AG09309 (cell line): ENCODE measurements at regions not wholly inside any gene's neighbourhood (a gene's known extent, or its start where the extent isn't known, plus 50 kb on each side); places are given as distances from the start of the nearest gene placed in this dataset.

Experiments used
- DNase-seq: peaks from one replicate; pipeline ENCODE4 v3.0.0-alpha.2; 2010; ENCODE audit warnings: low read depth
- H3K4me3 ChIP-seq: 2 replicates; pipeline ENCODE4 v1.5.1; 2011; ENCODE audit warnings: mild to moderate bottlenecking, low read depth, low read length, moderate library complexity; ENCODE audit not compliant: control insufficient read depth
- CTCF ChIP-seq: IDR thresholded peaks from 2 replicates; pipeline ENCODE4 v1.5.1; 2011; ENCODE audit warnings: mild to moderate bottlenecking, low read depth, low read length, inconsistent platforms; ENCODE audit not compliant: insufficient read depth, control insufficient read depth; ENCODE audit errors: missing control alignments

DNA sequence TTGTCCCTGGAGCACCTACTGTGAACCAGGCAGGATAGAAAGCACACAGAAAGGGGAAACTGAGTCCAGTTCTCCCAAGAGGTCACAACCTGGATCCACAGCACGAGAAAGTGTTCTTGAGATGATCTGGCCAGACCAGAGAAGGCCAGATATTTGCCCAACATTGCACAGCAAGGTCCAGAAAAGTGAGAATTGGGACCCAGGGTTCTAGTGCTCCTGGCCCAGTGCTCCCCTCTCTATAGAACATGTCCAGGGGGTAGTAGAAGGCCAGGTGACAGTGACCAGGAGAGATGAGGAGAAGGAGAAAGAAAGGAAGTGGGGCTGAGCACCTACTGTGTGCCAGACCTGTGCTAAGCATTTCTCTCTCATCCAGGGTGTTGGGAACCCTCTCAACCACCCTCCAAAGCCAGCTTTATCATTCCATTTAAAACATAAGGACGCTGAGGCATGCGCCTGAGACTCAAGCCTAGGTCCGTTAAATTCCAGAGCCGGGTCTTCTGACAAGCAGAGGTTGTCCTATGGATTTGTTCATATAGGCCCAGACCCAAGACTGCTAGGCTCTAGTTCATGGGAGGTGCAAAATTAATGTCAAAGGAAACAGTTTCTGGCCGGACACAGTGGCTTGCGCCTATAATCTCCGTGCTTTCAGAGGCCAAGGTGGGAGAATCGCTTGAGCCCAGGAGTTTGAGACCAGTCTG, 128.7 kb downstream of the MN1 start:
- no peak for TF ChIP-seq CTCF
- no peak overlapping the region for H3K4me3 ChIP-seq
- no peak for DNase-seq

- no peak overlapping the region for H3K4me3 ChIP-seq
- DNase-seq, result no peak
- no peak for TF ChIP-seq CTCF
These were observed 127.7 kb downstream of the MN1 start for GRCh38 chr22:27673839-27674238.

- no peak for DNase-seq
- TF ChIP-seq CTCF, result no peak
- H3K4me3 ChIP-seq, result no peak overlapping the region
These were observed 127.2 kb downstream of the MN1 start for GRCh38 chr22:27674261-27674923.

DNA sequence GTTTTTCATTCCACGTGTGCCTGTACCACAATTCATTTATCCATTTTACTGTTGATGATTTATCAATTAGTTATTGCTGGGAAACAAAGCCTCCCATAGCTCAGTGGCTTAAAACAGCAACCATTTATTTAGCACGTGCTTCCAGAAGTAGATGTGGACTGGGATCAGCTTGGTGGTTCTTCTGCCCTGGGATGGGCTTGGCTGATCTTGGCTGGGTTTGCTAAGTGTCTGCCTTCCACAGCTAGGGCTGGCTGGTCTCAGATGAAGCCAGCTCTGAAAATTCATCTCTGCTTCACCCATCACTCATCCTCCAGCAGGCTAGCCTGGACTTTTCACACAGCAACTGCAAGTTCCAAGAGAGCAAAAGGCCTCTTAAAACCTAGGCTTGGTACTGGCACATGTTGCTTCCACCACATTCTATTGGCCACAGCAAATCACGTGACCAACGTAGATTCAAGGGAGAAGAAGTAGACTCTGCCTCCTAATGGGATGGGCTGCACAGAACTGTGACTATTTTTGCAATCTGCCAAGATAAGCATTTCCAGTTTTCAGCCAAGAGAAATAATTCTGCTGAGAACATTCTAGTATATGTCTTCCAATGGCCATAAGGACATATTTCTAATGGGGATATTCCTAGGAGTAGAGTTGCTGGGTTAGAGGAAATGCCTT, 124.9 kb downstream of the MN1 start:
- DNase-seq, result no peak
- TF ChIP-seq CTCF, result no peak
- no peak overlapping the region for H3K4me3 ChIP-seq

GRCh38 chr22:27677905-27678458, 123.6 kb downstream of the MN1 start:
- no peak for TF ChIP-seq CTCF
- H3K4me3 ChIP-seq, result no peak overlapping the region
- DNase-seq, result no peak

GRCh38 chr22:27679176-27679575, 122.4 kb downstream of the MN1 start:
- DNase-seq, result no peak
- no peak overlapping the region for H3K4me3 ChIP-seq
- no peak for TF ChIP-seq CTCF
